Liver (tissue), 8 donors: ENCODE measurements at regions not wholly inside any gene's neighbourhood (a gene's known extent, or its start where the extent isn't known, plus 50 kb on each side); places are given as distances from the start of the nearest gene placed in this dataset.

Experiments
- DNase-seq: peaks from one replicate; pipeline ENCODE4 v3.0.0-alpha.2; 2017; ENCODE audit warnings: low spot score
- H3K27ac ChIP-seq, 2 donors: one replicate each; pipeline ENCODE4 v1.7.0; 2013; ENCODE audit warnings: inconsistent platforms in 2 of 2, low read length in 2 of 2, control low read depth in 1 of 2, low read depth in 1 of 2, mild to moderate bottlenecking in 1 of 2
- H3K27me3 ChIP-seq, 4 donors: one replicate each; pipeline versions ENCODE4 v1.6.1 to v1.7.0; 2013; ENCODE audit warnings: low read length in 3 of 4, inconsistent platforms in 1 of 4, mild to moderate bottlenecking in 1 of 4, moderate library complexity in 1 of 4; ENCODE audit not compliant: control insufficient read depth in 4 of 4, insufficient read depth in 4 of 4
- H3K36me3 ChIP-seq, 4 donors: one replicate each; pipeline versions ENCODE4 v1.6.1 to v1.7.0; 2013; ENCODE audit warnings: low read length in 3 of 4, mild to moderate bottlenecking in 3 of 4, low read depth in 1 of 4, moderate library complexity in 1 of 4; ENCODE audit not compliant: control insufficient read depth in 4 of 4, insufficient read depth in 3 of 4
- H3K4me1 ChIP-seq, 4 donors: one replicate each; pipeline versions ENCODE4 v1.6.1 to v1.7.0; 2013; ENCODE audit warnings: low read length in 3 of 4, mild to moderate bottlenecking in 3 of 4, moderate library complexity in 1 of 4; ENCODE audit not compliant: control insufficient read depth in 4 of 4, insufficient read depth in 4 of 4
- H3K4me3 ChIP-seq, 3 donors: one replicate each; pipeline versions ENCODE4 v1.6.1 to v1.7.0; 2013; ENCODE audit warnings: low read length in 3 of 3, control low read depth in 1 of 3, low read depth in 1 of 3, mild to moderate bottlenecking in 1 of 3
- H3K9ac ChIP-seq, 2 donors: one replicate each; pipeline ENCODE4 v1.7.0; 2013; ENCODE audit warnings: low read length in 2 of 2, mild to moderate bottlenecking in 2 of 2, moderate library complexity in 2 of 2, control low read depth in 1 of 2, low read depth in 1 of 2
- H3K9me3 ChIP-seq, 4 donors: one replicate each; pipeline versions ENCODE4 v1.6.1 to v1.7.0; 2013; ENCODE audit warnings: low read length in 3 of 4; ENCODE audit not compliant: control insufficient read depth in 4 of 4
- ATF3 ChIP-seq: IDR thresholded peaks from 2 replicates; pipeline ENCODE4 v1.6.1; 2016; ENCODE audit warnings: antibody characterized with exemption
- EGR1 ChIP-seq, 2 donors: IDR thresholded peaks; 2 replicates each; pipeline ENCODE4 v1.6.1; 2016 to 2018; ENCODE audit warnings: antibody characterized with exemption in 2 of 2, low read depth in 2 of 2
- FOXA1 ChIP-seq: IDR thresholded peaks from 2 replicates; pipeline ENCODE4 v1.6.1; 2016; ENCODE audit warnings: antibody characterized with exemption
- FOXA2 ChIP-seq: IDR thresholded peaks from 2 replicates; pipeline ENCODE4 v1.6.1; 2016; ENCODE audit warnings: antibody characterized with exemption
- GABPA ChIP-seq, 2 donors: IDR thresholded peaks in 1 of 2; conservative IDR thresholded peaks in 1 of 2; 2 replicates each; pipeline ENCODE4 v1.6.1; 2016; ENCODE audit warnings: antibody characterized with exemption in 2 of 2, mild to moderate bottlenecking in 1 of 2, moderate library complexity in 1 of 2
- HNF4A ChIP-seq, 2 donors: conservative IDR thresholded peaks; 2 replicates each; pipeline ENCODE4 v1.6.1; 2016; ENCODE audit warnings: antibody characterized with exemption in 2 of 2, mild to moderate bottlenecking in 2 of 2
- HNF4G ChIP-seq: IDR thresholded peaks from 2 replicates; pipeline ENCODE4 v1.6.1; 2016; ENCODE audit warnings: antibody characterized with exemption
- JUND ChIP-seq, 2 donors: IDR thresholded peaks; 2 replicates each; pipeline ENCODE4 v1.6.1; 2016; ENCODE audit warnings: antibody characterized with exemption in 2 of 2
- NR2F2 ChIP-seq: IDR thresholded peaks from 2 replicates; pipeline ENCODE4 v1.6.1; 2016; ENCODE audit warnings: antibody characterized with exemption
- RAD21 ChIP-seq, 2 donors: IDR thresholded peaks; 2 replicates each; pipeline ENCODE4 v1.6.1; 2016; ENCODE audit warnings: antibody characterized with exemption in 2 of 2, mild to moderate bottlenecking in 2 of 2
- REST ChIP-seq: IDR thresholded peaks from 2 replicates; pipeline ENCODE4 v1.6.1; 2016; ENCODE audit warnings: antibody characterized with exemption, mild to moderate bottlenecking
- RXRA ChIP-seq, 2 donors: IDR thresholded peaks; 2 replicates each; pipeline ENCODE4 v1.6.1; 2017 to 2018; ENCODE audit warnings: antibody characterized with exemption in 2 of 2, mild to moderate bottlenecking in 1 of 2
- SP1 ChIP-seq: IDR thresholded peaks from 2 replicates; pipeline ENCODE4 v1.6.1; 2018; ENCODE audit warnings: antibody characterized with exemption, mild to moderate bottlenecking
- TAF1 ChIP-seq: conservative IDR thresholded peaks from 2 replicates; pipeline ENCODE4 v1.6.1; 2016; ENCODE audit warnings: antibody characterized with exemption, mild to moderate bottlenecking
- YY1 ChIP-seq: IDR thresholded peaks from 2 replicates; pipeline ENCODE4 v1.6.1; 2016; ENCODE audit warnings: antibody characterized with exemption, mild to moderate bottlenecking
- WGBS: extraction: QIAGEN DNeasy Blood & Tissue Kit; methylation state at CpG from one replicate; pipeline ENCODE4 v1.1.7; 2013; 5-methylcytosine and 5-hydroxymethylcytosine counted together
- TF ChIP-seq, protein P1 (sequence below): fragments of 150-350 bp; IDR thresholded peaks from 2 replicates; pipeline ENCODE4 v1.5.1; 2017; ENCODE audit warnings: improper control_type of control experiment, low read depth, low read length; ENCODE audit not compliant: missing input control
- TF ChIP-seq, protein P2 (sequence below): IDR thresholded peaks from 2 replicates; pipeline ENCODE4 v1.6.1; 2016; ENCODE audit warnings: antibody characterized with exemption
- TF ChIP-seq, protein P3 (sequence below): IDR thresholded peaks from 2 replicates; pipeline ENCODE4 v1.6.1; 2016; ENCODE audit warnings: antibody characterized with exemption
- donor health status: healthy.
- donor health status: healthy.
- donor health status: healthy.
- donor health status: healthy.
- donor health status: healthy.

- WGBS = 72% methylated on average over 1 of the region's 1 CpG
- Histone ChIP-seq H3K4me3 (no peak overlapping the region), H3K9ac (no peak overlapping the region), H3K27ac (no peak overlapping the region), H3K36me3 (no peaks in the 10 kb centered on the region), H3K27me3 (peaks cover 0 to 3% (median 0%) of the 10 kb centered on the region in 4 donors), H3K9me3 (no peaks in the 10 kb centered on the region), H3K4me1 (no peaks in the 10 kb centered on the region)
- TF ChIP-seq RXRA (IDR thresholded peaks at IDR 0.05) (no peak), EGR1 (IDR thresholded peaks at IDR 0.05; ENCODE audit: low read depth in 2 of 2) (no peak), FOXA1 (no peak), HNF4G (no peak), NR2F2 (no peak), RAD21 (IDR thresholded peaks at IDR 0.05) (no peak), JUND (IDR thresholded peaks at IDR 0.05) (no peak), YY1 (no peak), GABPA (IDR thresholded peaks at IDR 0.05 in 1 of 2, conservative IDR thresholded peaks at IDR 0.05 in 1 of 2) (no peak), ATF3 (no peak), REST (no peak), TAF1 (no peak), FOXA2 (no peak)
- TF ChIP-seq, protein P1, sequence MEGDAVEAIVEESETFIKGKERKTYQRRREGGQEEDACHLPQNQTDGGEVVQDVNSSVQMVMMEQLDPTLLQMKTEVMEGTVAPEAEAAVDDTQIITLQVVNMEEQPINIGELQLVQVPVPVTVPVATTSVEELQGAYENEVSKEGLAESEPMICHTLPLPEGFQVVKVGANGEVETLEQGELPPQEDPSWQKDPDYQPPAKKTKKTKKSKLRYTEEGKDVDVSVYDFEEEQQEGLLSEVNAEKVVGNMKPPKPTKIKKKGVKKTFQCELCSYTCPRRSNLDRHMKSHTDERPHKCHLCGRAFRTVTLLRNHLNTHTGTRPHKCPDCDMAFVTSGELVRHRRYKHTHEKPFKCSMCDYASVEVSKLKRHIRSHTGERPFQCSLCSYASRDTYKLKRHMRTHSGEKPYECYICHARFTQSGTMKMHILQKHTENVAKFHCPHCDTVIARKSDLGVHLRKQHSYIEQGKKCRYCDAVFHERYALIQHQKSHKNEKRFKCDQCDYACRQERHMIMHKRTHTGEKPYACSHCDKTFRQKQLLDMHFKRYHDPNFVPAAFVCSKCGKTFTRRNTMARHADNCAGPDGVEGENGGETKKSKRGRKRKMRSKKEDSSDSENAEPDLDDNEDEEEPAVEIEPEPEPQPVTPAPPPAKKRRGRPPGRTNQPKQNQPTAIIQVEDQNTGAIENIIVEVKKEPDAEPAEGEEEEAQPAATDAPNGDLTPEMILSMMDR = no peak
- TF ChIP-seq, protein P2, sequence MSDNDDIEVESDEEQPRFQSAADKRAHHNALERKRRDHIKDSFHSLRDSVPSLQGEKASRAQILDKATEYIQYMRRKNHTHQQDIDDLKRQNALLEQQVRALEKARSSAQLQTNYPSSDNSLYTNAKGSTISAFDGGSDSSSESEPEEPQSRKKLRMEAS = no peak
- TF ChIP-seq, protein P3, sequence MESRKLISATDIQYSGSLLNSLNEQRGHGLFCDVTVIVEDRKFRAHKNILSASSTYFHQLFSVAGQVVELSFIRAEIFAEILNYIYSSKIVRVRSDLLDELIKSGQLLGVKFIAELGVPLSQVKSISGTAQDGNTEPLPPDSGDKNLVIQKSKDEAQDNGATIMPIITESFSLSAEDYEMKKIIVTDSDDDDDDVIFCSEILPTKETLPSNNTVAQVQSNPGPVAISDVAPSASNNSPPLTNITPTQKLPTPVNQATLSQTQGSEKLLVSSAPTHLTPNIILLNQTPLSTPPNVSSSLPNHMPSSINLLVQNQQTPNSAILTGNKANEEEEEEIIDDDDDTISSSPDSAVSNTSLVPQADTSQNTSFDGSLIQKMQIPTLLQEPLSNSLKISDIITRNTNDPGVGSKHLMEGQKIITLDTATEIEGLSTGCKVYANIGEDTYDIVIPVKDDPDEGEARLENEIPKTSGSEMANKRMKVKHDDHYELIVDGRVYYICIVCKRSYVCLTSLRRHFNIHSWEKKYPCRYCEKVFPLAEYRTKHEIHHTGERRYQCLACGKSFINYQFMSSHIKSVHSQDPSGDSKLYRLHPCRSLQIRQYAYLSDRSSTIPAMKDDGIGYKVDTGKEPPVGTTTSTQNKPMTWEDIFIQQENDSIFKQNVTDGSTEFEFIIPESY = no peak
- no peak for DNase-seq
Observed at GRCh38 chr4:17336986-17337385, 174.9 kb downstream of the QDPR start.

GRCh38 chr4:17336524-17336961 lies 175.3 kb downstream of the QDPR start:
- no peaks in the 10 kb centered on the region for H3K36me3 ChIP-seq
- H3K4me3 ChIP-seq = no peak overlapping the region
- H3K9ac ChIP-seq = no peak overlapping the region
- peaks cover 0 to 3% (median 0%) of the 10 kb centered on the region in 4 donors for H3K27me3 ChIP-seq
- WGBS = 60% methylated on average over 10 of the region's 10 CpGs
- H3K9me3 ChIP-seq = no peaks in the 10 kb centered on the region
- no peaks in the 10 kb centered on the region for H3K4me1 ChIP-seq
- no peak for DNase-seq
- H3K27ac ChIP-seq = no peak overlapping the region
- TF ChIP-seq EGR1 (IDR thresholded peaks at IDR 0.05; ENCODE audit: low read depth in 2 of 2) (no peak), GABPA (IDR thresholded peaks at IDR 0.05 in 1 of 2, conservative IDR thresholded peaks at IDR 0.05 in 1 of 2) (no peak), RAD21 (IDR thresholded peaks at IDR 0.05) (no peak), HNF4A (conservative IDR thresholded peaks at IDR 0.05) (no peak), YY1 (no peak), ATF3 (no peak), FOXA2 (no peak), HNF4G (no peak), RXRA (IDR thresholded peaks at IDR 0.05) (no peak), JUND (IDR thresholded peaks at IDR 0.05) (peak in 1 of 2 donors; percentile 6), SP1 (no peak), REST (no peak)
- TF ChIP-seq, protein P3 = no peak
